Fibroblast of lung (primary cell): ENCODE measurements at regions not wholly inside any gene's neighbourhood (a gene's known extent, or its start where the extent isn't known, plus 50 kb on each side); places are given as distances from the start of the nearest gene placed in this dataset.
"Not testable (repeated sequence)": the region's sequence is repeated elsewhere in the genome, so short reads cannot be mapped to it uniquely, and the experiment has no call there.

Experiments used
- DNase-seq, 2 donors: peaks; one replicate each; pipeline versions ENCODE4 v3.0.0 to v3.0.0-alpha.2; 2010; ENCODE audit warnings: low read depth in 2 of 2
- H2AFZ ChIP-seq: 2 replicates; pipeline ENCODE4 v1.5.1; 2012; ENCODE audit warnings: low read length, control low read depth, inconsistent platforms
- H3K27ac ChIP-seq: 2 replicates; pipeline ENCODE4 v1.5.1; 2011; ENCODE audit warnings: low read length, control low read depth; ENCODE audit not compliant: insufficient read depth
- H3K27me3 ChIP-seq: 2 replicates; pipeline ENCODE4 v1.5.1; 2011; ENCODE audit warnings: mild to moderate bottlenecking, low read length; ENCODE audit not compliant: control insufficient read depth, insufficient read depth
- H3K36me3 ChIP-seq: 2 replicates; pipeline ENCODE4 v1.5.1; 2011; ENCODE audit warnings: low read length; ENCODE audit not compliant: control insufficient read depth, insufficient read depth
- H3K4me1 ChIP-seq: 2 replicates; pipeline ENCODE4 v1.5.1; 2011; ENCODE audit warnings: low read length; ENCODE audit not compliant: control insufficient read depth, insufficient read depth; ENCODE audit errors: extremely low read depth
- H3K4me2 ChIP-seq: 2 replicates; pipeline ENCODE4 v1.5.1; 2011; ENCODE audit warnings: low read length, control low read depth; ENCODE audit not compliant: insufficient read depth; ENCODE audit errors: extremely low read depth
- H3K4me3 ChIP-seq, 4 experiments: fragments of 200-600 bp in 1 of 4; sonication (generic) in 1 of 4; replicated peaks in 1 of 4; 2 replicates each; pipeline ENCODE4 v1.5.1; 2011 to 2016; ENCODE audit warnings: low read length in 4 of 4, low read depth in 3 of 4, mild to moderate bottlenecking in 3 of 4, control low read depth in 2 of 4, inconsistent platforms in 1 of 4, mixed read lengths in 1 of 4; ENCODE audit not compliant: insufficient read depth in 1 of 4; ENCODE audit errors: control extremely low read depth in 1 of 4
- H3K79me2 ChIP-seq: 2 replicates; pipeline ENCODE4 v1.5.1; 2012; ENCODE audit warnings: mild to moderate bottlenecking, low read length, inconsistent platforms; ENCODE audit not compliant: control insufficient read depth, insufficient read depth
- H3K9ac ChIP-seq: 2 replicates; pipeline ENCODE4 v1.5.1; 2011; ENCODE audit warnings: mild to moderate bottlenecking, low read length, control low read depth; ENCODE audit not compliant: insufficient read depth
- H3K9me3 ChIP-seq: 2 replicates; pipeline ENCODE4 v1.5.1; 2012; ENCODE audit warnings: low read depth, low read length; ENCODE audit not compliant: control insufficient read depth, insufficient read depth
- H4K20me1 ChIP-seq: 2 replicates; pipeline ENCODE4 v1.5.1; 2011; ENCODE audit warnings: low read length; ENCODE audit not compliant: control insufficient read depth, insufficient read depth; ENCODE audit errors: extremely low read depth
- CTCF ChIP-seq, 2 donors: IDR thresholded peaks in 1 of 2; conservative IDR thresholded peaks in 1 of 2; 1 replicate in 1 of 2; 2 replicates in 1 of 2; pipeline ENCODE4 v1.5.1; 2011 to 2012; ENCODE audit warnings: low read length in 2 of 2, control low read depth in 1 of 2, inconsistent platforms in 1 of 2, low read depth in 1 of 2, mild to moderate bottlenecking in 1 of 2
- EZH2 ChIP-seq: IDR thresholded peaks from 2 replicates; pipeline ENCODE4 v1.5.1; 2012; ENCODE audit warnings: low read length, control low read depth, mild to moderate bottlenecking; ENCODE audit errors: missing control alignments

- H3K79me2 ChIP-seq: no peaks in the 10 kb centered on the region
- H3K4me1 ChIP-seq: no peaks in the 10 kb centered on the region
- TF ChIP-seq EZH2 (no peak), CTCF (conservative IDR thresholded peaks at IDR 0.05 in 1 of 2, IDR thresholded peaks at IDR 0.05 in 1 of 2; ENCODE audit: low read depth in 1 of 2, low read length in 2 of 2) (no peak)
- H4K20me1 ChIP-seq: no peaks in the 10 kb centered on the region
- no peak overlapping the region for H3K27ac ChIP-seq
- H3K4me3 ChIP-seq: no peak overlapping the region
- H3K36me3 ChIP-seq: no peaks in the 10 kb centered on the region
- no peak for DNase-seq
- no peak overlapping the region for H2AFZ ChIP-seq
- no peaks in the 10 kb centered on the region for H3K9me3 ChIP-seq
- H3K27me3 ChIP-seq: no peaks in the 10 kb centered on the region
- no peak overlapping the region for H3K4me2 ChIP-seq
- no peak overlapping the region for H3K9ac ChIP-seq
Observed at GRCh38 chr7:113176836-113177235, 58.5 kb upstream of the SMIM30 start.

GRCh38 chr7:113176180-113176579 lies 57.8 kb upstream of the SMIM30 start:
- H3K4me3 ChIP-seq, H2AFZ ChIP-seq, H3K4me2 ChIP-seq, H3K27ac ChIP-seq, H3K36me3 ChIP-seq, H3K79me2 ChIP-seq, H3K9me3 ChIP-seq, H3K27me3 ChIP-seq, H3K9ac ChIP-seq, H3K4me1 ChIP-seq, H4K20me1 ChIP-seq, DNase-seq: not testable (repeated sequence)

GRCh38 chr7:113175525-113176104 lies 57.3 kb upstream of the SMIM30 start:
- Histone ChIP-seq H3K4me1 (no peaks in the 10 kb centered on the region), H3K27me3 (no peaks in the 10 kb centered on the region), H2AFZ (no peak overlapping the region), H3K4me2 (no peak overlapping the region), H3K9me3 (no peaks in the 10 kb centered on the region), H3K79me2 (no peaks in the 10 kb centered on the region), H3K27ac (no peak overlapping the region), H4K20me1 (no peaks in the 10 kb centered on the region), H3K36me3 (no peaks in the 10 kb centered on the region), H3K9ac (no peak overlapping the region), H3K4me3 (no peak overlapping the region)
- TF ChIP-seq CTCF (conservative IDR thresholded peaks at IDR 0.05 in 1 of 2, IDR thresholded peaks at IDR 0.05 in 1 of 2; ENCODE audit: low read depth in 1 of 2, low read length in 2 of 2) (no peak), EZH2 (no peak)
- peak in 1 of 2 donors; percentile 10 for DNase-seq
